HG02981 (cell line): ENCODE measurements at regions not wholly inside any gene's neighbourhood (a gene's known extent, or its start where the extent isn't known, plus 50 kb on each side); places are given as distances from the start of the nearest gene placed in this dataset.
"Not testable (repeated sequence)": the region's sequence is repeated elsewhere in the genome, so short reads cannot be mapped to it uniquely, and the experiment has no call there.

Experiments used
- ATAC-seq: cut with Tn5 transposase; IDR thresholded peaks from one replicate; pipeline ENCODE4 v1.9.1; 2021; ENCODE audit warnings: mild to moderate bottlenecking, moderate library complexity; ENCODE audit not compliant: unreplicated experiment

DNA sequence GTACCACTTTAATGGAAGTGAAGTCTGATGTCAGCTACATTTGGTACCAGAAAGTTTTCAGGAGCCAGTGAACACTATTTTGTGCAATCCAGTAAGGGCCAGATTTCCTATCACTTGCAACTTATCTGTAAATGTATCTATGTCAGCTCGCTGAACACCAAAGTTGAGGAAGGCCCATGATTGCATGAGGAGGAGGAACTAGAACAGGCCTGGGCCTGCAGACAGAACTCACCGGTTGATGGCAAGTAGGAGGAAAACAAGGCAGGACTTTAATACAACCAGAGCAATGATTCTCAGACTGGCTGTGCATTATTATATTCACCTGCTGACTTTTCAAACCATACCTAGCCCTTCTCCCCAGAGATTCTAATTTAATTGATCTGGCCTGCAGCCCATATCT, 540.2 kb downstream of the CETN3 start:
- no peak for ATAC-seq

DNA sequence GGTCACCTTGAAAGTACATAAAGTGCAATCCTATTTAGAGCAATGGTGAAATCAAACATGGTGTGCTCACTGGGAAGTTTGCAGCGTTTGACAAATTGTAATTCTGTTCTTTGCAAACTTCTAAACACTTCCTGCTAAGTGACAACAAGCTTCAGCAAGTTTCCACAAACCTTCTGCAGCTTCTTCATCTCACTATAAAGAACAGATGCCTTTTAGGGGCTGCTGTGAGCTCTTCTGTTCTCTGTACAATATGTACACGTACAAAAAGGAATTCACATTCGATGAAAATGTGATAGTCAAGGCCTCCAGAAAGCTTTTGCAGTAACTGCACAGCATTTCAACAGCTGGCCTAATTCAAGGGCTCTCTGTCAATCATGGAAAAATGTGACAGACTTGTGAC, 543.1 kb downstream of the CETN3 start:
- no peak for ATAC-seq

DNA sequence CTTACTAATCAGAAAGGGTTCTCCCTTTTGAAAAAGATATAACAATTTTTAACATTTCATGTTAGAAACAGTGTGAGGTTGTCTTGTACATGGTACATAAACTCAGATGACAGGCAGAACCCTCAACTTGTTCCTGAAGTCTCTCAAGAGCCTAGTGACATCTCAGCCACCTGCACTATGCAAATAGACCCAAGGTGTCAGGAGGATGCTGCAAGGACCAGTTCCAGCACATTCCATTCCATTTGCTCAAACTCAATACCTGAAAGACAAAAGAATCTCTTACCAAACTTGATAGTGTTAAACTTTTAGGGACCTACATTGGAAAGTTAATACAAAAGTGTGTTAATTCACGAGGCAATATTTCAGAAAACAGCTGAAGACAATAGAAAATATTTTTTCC, 544.6 kb downstream of the CETN3 start:
- no peak for ATAC-seq

DNA sequence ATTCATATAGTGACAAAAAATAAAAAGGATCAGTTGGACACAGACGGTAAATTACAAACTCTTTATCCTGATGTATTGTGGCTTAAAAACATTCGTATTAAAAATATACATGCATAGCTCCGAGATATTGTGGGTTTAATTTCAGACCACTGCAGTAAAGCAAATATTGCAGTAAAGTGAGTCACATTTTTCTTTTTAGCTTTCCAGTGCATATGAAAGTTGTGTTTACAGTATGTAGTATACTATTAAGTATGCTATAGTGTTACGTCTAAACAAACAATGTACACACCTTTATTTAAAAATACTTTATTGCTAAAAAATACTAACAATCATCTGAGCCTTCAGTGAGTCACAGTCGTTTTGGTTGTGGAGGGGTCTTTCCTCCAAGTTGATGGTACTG, 551.8 kb downstream of the CETN3 start:
- no peak for ATAC-seq

DNA sequence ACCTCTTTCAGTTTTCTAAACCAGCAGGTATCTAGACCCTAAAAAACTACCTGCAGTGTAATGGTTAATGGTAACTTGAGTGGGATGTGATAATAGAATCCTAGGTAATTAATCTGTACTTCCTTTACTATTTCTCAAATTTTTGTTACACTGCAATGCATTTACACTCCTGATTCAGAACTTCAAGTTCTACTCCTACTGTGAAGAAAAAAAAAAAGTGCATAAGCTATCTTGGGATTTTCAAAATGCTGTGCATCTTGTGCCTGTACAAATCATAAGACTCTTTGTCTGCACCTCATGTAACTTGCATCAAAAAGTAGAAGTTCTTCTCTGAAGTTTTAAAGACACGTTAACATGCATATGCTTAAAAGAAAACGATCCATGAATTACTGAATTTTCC, 554.1 kb downstream of the CETN3 start:
- no peak for ATAC-seq

DNA sequence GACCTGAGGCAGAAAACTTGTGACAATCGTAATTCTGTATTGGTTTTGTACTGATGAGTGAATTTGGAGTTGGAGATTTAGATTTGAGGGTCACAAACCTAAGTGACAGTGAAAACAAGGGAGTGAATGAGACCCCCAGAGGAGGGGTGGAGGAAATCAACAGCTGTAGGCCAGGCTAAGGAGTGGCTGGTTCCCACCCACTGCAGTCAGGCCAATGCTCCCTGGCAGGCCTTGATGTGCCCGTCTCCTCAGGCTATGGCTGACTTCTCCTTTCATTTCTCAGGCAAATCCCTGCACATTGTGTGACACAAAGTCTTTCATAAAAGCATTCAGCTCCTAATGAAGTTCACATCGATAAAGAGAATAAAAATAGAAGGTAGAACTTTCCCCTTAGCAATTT, 557.6 kb downstream of the CETN3 start:
- no peak for ATAC-seq

DNA sequence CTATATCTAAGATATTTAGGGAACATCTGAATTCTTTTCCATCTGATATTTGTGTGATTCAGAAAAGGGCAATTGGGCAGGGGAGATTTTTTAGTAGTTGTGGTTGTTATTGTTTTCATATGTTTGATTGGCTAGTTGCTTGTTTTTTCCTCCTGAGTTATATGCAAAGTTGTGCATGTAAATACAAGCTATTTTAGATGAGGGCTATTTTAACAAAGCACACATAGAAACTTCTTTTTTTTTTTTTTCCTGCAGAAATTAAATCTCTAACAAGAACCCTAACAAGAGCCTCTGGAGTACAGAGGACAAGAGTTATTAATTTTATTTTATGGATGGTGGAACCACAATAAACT, 559.1 kb downstream of the CETN3 start:
- no peak for ATAC-seq

DNA sequence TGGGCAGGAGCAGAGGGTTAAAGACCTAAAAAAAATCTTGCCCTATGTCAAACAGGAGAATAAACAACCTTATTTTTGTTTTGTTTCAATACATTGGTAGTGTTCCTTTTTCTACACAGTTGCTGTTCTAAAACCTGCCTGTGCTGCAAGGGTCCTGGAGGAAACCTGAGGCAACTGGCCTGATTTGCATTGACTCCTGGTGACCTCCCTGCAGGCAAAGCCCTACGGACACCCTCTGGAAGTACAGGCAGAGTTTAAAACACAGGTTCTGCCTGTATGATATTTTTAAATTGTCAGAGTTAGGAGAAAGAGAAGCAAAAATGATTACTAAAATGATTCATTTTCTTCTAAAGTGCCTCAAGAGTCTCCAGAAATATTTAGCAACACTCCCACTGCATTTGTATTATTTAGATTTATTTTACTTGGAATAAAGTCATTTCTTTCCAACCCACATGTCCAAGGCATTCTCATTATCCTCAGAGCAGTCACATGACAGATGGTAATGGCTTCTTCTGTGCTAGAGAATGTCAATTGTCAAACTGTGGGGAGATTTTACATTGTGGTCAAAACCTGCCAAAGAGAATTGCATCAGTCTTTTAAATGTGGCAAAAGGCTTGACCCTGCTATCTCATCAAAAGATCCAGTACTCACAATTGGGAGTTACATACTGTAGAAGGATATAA, 559.6 kb downstream of the CETN3 start:
- ATAC-seq: no peak

DNA sequence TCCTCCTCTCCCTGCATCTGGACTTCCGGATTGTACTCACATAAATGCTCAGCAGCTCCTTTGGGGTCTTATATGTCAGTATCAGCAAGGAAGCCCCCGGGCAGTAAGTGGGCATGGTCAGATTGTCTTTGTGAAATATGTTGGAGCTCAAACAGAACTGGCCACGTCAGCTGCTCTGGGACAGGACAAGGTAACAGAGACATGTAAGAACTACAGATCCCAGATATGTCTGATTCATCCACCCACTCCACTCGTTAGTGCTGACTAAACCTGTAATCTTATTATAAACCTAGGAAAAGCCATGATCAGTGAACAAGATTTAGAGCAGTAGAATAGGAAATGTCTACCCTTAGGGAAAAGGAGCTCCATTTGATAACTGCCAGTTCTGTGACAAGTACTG, 561.8 kb downstream of the CETN3 start:
- no peak for ATAC-seq

DNA sequence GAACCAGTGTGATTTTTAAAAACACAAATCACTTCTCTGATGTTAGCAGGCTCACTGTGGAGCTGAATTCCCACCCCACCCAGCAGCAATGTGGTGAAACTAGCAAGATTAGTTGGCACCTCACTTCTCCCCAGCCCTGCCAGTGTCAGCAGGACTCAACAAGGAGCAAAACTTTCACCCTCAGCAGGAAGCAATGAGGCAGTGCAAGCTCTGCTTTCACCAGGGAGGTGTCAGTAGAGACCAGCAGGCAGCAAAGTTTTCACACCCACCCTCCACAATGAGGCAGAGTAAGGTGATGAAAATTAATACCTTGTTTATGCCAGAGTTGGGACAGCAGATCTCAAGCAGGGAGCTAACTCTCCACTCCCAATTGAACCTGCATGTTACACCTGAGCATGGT, 565.0 kb downstream of the CETN3 start:
- no peak for ATAC-seq

DNA sequence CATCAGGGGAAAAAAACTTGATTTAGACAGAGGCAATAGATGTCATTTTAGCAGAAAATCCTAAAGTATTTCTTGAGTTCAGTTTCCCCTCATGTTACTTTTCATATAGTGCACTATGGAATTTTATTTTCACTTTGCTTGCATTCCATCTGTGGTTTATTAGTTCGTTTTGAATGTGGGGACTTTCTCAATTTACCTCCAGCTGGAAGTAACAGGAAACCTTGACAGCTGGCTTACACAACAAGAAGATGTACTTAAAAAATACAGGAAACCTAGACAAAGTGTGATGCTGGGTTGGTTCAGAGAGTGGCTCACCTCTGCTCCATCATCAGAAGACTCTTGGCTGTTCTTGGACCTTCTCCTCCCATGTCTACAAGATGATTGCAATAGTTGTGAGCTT, 567.0 kb downstream of the CETN3 start:
- ATAC-seq: no peak

DNA sequence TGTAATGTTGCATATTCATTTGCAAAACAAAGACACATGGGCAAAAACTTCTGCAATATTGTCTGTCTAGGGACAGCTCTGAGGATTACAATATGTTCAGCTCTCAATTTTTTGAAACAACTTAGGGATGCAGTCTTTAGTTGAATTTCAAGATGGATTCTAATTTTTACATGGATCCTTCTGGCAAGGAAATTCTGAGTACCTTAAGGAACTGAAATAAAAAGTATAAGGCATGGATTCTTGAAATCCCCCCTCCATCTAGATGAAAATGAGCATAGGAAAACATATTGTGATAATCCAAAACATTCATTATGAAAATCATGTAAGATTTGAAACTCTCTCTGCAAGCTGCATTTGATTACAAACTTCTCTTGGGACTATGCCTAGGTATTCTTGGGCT, 568.6 kb downstream of the CETN3 start:
- no peak for ATAC-seq

DNA sequence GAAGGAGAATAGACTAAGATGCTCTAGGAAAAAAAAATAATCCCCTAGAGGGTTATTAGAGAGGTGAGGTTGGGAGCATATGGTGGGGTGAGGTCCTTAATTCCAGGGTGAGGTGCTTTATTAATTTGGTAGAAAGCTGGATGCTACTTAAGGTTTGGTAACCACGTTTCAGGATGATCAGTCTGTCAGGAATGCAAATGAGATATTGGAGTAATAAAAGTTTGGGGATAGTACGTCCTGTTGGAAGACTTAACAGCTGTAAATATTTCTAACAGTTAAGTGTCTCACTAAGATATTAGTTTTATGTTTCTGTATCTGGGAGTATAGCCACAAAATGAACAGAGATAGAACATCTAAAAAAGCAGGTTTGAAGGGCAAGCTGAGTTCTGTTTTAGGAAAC, 578.9 kb downstream of the CETN3 start:
- no peak for ATAC-seq

DNA sequence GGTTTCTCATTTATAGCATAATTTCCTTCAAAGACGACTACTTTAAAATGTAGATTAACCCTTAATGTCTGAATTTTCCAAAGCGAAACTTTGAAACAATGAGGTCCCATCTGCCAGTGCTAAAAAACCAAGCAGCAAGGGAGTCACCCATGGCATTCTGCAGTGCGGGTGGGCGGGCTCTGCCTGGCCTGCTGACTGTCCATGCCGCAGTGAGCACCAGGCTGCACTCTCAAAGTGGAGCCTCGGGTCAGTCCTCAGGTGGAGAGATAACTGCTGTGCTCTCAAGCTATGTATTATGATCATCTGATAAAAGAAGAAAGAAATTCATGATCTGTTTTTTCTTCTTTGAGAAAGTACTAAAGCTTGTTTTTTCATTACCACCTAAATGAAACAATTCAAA, 581.6 kb downstream of the CETN3 start:
- ATAC-seq: no peak

DNA sequence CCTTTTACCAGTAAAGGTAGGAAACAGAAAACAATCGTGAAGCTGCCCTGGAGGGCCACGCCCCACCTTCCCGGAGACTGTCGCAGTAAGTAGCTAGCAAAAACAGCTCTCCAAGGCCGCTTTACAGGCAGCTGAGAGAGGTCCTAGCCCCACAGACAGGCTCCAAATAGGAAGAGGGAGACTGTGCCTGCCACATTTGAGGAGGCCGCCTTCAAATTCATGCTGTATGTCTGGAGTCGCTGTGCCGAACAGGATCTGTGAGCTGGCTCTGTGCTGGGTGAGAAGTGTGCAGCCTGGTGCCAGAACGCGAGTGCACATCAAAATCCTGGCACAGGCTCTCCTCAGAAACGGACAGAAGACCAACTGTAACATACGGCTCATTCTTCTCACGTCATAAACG, 582.2 kb downstream of the CETN3 start:
- no peak for ATAC-seq

DNA sequence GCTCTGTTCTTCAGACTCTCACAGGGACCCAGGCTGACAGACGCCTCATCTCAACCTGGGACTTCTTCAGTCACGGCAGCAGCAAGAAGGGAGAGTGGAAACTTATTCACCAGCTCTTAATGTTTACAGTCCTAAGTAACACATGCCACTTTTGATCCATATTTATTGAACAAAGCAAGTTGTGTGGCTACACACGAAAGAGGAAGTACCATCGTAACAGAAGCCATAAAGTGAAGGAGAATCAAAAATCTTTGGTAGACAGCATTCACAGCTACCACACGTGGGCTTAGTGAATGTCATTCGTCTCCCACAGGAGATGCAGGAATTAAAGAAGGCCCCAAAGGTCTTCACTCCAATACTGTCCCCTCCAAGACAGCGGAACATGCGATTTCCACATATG, 582.6 kb downstream of the CETN3 start:
- no peak for ATAC-seq

DNA sequence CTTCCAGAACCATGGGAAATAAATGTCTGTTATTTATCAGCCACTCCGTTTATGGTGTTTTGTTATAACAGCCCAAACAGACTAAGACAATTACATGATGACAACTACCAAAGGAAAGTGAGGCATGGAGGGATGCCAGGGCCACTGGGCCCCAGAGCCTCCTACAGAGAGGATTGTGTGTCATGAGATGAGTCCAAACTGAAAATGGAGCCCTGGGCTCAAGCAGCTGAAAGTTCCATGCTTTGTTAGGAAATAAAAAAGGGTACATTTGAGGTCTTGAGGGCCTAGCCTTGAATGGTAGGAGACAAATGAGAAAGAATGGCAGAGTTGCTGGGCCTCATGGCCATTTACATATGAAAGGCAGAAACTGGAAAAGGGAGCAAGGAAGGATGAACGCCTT, 586.5 kb downstream of the CETN3 start:
- ATAC-seq: no peak

DNA sequence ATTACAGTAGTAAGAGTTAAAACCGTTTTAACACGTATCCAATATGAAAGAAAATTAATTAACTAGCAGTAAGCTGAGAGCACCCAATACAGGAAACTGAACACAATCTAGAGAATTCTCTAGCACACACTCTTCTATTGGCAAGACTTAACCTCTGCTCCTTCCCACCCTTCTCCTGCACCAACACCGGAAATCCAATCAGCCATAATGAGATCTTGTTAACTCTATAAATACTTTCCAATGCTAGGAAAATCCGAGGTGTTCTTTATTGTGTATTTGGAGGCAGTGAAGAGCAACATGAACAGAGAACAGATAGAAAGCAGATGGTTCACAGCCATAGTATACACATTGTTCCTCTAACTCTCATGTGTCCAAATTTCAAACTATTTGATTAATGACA, 591.7 kb downstream of the CETN3 start:
- no peak for ATAC-seq

DNA sequence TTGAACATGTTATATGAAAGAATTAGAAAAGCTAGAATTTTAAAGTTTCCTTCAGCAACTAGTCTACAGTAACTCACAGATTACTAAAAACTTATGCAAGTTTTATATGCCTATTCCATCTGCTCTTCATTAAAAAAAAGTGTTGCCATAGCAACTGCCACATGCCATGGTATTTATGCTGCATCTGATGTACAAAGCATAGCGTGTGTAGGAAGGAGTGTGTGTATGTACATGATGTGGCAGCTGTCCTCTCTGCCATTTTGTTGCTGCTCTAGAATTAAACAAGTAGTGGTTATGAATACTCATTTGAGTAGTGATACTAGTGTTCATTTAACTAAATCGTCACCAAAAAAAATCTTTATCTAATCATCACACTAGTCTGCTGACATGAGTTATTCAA, 593.5 kb downstream of the CETN3 start:
- no peak for ATAC-seq

DNA sequence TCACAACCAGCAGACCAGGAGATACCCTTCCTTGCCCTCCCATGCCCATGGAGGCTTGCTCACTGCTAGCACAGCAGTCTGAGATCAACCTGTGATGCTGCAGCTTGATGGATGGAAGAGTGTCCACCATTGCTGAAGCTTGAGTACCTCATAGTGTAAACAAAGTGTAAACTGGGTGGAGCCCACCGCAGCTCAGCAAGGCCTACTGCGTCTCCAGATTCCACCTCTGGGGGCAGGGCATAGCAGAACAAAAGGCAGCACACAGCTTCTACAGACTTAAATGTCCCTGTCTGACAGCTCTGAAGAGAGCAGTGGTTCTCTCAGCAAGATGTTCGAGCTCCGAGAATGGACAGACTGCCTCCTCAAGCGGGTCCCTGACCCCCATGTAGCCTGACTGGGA, 608.8 kb downstream of the CETN3 start:
- not testable (repeated sequence) for ATAC-seq

DNA sequence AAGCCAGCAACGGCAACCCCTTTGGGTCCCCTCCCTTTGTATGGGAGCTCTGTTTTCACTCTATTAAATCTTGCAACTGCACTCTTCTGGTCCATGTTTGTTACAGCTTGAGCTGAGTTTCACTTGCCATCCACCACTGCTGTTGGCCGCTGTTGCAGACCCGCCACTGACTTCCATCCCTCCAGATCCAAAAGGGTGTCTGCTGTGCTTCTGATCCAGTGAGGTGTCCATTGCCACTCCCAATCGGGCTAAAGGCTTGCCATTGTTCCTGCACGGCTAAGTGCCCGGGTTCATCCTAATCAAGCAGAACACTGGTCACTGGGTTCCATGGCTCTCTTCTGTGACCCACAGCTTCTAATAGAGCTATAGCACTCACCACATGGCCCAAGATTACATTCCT, 615.1 kb downstream of the CETN3 start:
- not testable (repeated sequence) for ATAC-seq

DNA sequence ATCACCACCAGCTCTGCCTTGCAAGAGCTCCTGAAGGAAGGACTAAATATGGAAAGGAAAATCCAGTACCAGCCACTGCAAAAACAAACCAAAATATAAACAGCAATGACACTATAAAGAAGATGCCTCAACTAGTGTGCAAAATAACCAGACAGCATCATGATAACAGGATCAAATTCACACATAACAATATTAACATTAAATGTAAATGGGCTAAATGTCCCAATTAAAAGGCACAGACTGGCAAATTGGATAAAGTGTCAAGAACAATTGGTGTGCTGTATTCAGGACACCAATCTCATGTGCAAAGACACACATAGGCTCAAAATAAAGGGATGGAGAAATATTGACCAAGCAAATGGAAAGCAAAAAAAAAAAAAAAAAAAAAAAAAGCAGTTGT, 629.8 kb downstream of the CETN3 start:
- not testable (repeated sequence) for ATAC-seq

DNA sequence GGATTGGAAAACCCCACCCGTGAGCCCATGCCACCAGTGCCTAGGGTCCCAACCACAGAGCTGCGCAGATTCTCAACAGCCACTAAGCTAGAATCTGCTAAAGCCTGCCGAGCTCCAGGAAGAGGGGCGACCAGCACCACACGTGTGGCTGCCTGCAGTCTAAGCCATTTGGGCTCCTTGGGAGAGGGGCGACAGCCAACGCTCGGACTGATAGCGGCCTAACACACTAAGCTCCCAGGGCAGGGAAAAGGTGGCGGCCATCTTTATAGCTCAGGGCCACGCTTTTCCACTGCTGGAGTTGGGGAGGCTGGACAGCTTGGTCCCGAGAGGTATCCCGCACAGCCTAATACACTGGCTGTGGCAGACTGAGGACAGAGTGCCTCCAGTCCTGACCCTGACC, 631.8 kb downstream of the CETN3 start:
- no peak for ATAC-seq

DNA sequence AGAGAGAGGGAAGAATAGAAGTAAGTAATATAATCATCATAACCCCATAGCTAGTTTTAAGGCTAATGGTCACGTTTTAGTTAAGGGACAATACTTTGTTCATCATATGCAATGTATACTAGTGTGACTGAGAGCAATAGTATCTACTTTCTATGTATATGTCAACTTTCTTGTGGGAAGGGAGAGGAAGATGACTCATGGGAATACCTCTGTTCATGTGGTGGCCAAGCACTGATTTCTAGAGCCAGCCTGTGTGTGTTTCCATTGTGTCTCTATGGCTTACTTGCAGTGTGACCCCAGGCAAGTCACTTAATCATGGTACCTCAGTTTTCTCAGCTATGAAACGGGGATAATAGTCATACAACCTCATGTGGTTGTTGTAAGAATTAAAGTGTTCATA, 639.6 kb downstream of the CETN3 start:
- no peak for ATAC-seq
